ENCODE measurements at regions not wholly inside any gene's neighbourhood (a gene's known extent, or its start where the extent isn't known, plus 50 kb on each side); places are given as distances from the start of the nearest gene placed in this dataset.

- TF ChIP-seq, protein P1, sequence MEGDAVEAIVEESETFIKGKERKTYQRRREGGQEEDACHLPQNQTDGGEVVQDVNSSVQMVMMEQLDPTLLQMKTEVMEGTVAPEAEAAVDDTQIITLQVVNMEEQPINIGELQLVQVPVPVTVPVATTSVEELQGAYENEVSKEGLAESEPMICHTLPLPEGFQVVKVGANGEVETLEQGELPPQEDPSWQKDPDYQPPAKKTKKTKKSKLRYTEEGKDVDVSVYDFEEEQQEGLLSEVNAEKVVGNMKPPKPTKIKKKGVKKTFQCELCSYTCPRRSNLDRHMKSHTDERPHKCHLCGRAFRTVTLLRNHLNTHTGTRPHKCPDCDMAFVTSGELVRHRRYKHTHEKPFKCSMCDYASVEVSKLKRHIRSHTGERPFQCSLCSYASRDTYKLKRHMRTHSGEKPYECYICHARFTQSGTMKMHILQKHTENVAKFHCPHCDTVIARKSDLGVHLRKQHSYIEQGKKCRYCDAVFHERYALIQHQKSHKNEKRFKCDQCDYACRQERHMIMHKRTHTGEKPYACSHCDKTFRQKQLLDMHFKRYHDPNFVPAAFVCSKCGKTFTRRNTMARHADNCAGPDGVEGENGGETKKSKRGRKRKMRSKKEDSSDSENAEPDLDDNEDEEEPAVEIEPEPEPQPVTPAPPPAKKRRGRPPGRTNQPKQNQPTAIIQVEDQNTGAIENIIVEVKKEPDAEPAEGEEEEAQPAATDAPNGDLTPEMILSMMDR (IDR thresholded peaks at IDR 0.05; ENCODE audit: extremely low read depth in 1 of 2, insufficient read depth in 1 of 2, low read depth in 1 of 2, low read length in 2 of 2) = no peak
- TF ChIP-seq EZH2 (IDR thresholded peaks at IDR 0.05; ENCODE audit: borderline replicate concordance, low read depth, low read length, severe bottlenecking) (no peak), GATA2 (IDR thresholded peaks at IDR 0.05; ENCODE audit: insufficient read depth, insufficient read length, low read depth, low read length) (no peak), POLR2A (IDR thresholded peaks at IDR 0.05; ENCODE audit: low read depth, low read length) (no peak), MAX (IDR thresholded peaks at IDR 0.05; ENCODE audit: insufficient read depth, insufficient read length) (no peak), POLR2AphosphoS5 (IDR thresholded peaks at IDR 0.05; ENCODE audit: insufficient read depth, low read depth, low read length) (no peak), MYC (IDR thresholded peaks at IDR 0.05; ENCODE audit: low read depth, low read length) (no peak)
Observed at GRCh38 chr2:150733051-150733618, 245.7 kb upstream of the RND3 start.

Data from endothelial cell of umbilical vein (primary cell).